Stimulated activated CD8-positive, alpha-beta memory T cell treated with anti-CD3 and anti-CD28 coated beads, Interleukin-15, amount 100 ng/mL, for 24 hours (primary cell): ENCODE measurements at regions not wholly inside any gene's neighbourhood (a gene's known extent, or its start where the extent isn't known, plus 50 kb on each side); places are given as distances from the start of the nearest gene placed in this dataset.
"Not testable (repeated sequence)": the region's sequence is repeated elsewhere in the genome, so short reads cannot be mapped to it uniquely, and the experiment has no call there.

Experiments used
- DNase-seq: peaks from one replicate; pipeline ENCODE4 v3.0.0-alpha.2; 2020; ENCODE audit warnings: low read depth

DNA sequence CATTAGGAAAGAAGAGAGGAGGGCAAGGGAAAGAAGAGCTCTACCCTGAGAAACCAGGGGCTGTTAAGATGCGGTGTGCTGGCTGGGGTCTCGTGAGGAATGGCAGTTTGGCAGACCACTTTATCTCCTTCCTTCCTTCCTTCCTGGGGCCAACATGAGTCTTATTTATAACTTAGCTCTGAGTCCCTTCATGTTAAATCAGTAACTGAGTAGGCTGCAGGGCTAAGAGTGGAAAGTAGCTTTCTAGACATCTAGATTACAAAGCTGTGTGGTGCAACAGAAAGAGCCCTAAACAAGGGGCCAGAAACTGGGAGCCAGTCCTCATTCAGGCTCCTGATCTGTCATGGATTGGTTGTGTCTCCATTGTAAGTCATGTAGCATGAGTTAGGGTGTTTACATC lies 135.4 kb upstream of the DUSP10 start:
- DNase-seq: no peak

DNA sequence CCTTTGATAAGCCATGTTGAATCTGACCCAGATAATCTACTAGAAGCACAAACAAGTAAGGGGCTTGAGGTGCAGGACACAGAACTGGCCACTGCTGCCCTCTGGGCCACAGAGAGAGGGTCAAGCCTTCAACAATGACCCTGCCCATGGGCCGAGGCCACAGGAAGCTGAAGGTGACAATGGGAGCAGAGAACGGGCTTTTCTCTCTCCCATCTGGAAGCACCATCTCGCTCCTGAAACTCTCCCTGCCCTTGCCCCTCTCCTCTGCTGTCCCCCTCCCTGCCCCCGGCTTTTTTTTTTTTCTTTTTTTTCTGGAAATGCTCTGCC lies 133.1 kb upstream of the DUSP10 start:
- DNase-seq: no peak

DNA sequence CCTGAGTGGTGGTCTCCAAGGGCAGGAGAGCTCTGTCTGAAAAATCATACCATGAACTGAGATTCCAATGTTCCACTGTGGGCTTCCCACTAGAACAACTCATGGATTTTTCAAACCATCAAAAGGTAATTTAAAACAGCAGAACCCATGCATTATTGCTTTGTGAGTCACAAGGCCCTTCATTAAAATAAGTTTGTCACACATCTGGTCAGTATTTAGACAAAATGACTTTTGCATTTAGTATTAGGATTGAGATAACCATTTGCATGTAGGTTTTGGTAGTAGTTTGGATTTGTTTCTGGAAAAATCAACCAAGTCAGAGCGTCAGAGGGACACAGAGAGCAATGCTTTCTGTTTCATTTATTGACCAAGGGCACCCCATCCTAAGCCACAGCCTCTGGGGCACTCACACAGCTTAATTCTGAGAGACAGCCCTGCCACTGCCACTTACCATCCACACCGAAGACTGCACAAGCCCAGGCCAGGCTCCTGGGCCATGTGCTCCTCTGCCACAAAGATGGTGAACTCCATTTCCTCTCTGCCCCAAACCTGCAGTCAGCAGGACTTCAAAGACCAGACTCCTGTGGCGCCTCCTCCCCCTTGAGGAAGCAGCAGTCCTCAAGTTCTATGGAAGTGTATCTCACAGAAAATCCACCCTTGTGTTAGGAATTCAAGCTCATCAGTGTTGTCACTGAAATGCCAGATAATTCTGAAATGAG lies 132.6 kb upstream of the DUSP10 start:
- DNase-seq: no peak

DNA sequence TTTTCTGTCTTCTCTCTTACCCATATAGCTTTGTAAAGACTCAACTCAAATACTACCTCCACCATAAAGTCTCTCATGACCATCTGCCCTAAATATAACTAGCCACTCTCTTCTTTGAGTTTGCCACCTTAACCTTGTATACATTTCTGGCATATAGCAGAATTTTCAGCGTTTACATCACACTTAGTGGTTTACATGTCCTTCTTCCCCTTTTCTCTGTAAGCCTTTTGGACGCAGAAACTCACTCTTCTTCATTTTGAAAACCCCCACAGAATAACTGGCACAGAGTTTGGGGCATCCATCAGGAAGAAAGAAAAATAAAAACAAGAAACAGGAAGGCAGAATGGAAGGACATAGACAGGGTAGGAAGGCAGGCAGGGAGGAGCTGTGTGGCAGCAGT lies 131.8 kb upstream of the DUSP10 start:
- no peak for DNase-seq

DNA sequence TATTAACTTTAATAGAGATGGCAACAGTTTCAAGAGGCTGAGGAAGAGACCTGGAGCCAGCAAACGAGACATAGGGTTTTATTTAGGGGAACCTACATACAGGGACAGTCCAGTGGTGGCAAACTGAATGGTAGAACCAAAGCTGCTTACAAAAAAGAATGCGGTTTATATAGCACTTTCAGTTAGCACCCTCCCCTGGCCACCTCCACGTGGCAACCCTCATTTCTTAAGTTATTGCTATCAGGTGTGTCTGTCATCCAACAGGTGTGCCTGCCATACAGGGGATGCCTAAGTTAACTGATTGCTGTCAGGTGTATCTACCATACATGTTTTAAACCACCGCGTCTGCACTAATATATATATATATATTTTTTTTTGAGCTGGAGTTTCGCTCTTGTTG lies 129.2 kb upstream of the DUSP10 start:
- no peak for DNase-seq

DNA sequence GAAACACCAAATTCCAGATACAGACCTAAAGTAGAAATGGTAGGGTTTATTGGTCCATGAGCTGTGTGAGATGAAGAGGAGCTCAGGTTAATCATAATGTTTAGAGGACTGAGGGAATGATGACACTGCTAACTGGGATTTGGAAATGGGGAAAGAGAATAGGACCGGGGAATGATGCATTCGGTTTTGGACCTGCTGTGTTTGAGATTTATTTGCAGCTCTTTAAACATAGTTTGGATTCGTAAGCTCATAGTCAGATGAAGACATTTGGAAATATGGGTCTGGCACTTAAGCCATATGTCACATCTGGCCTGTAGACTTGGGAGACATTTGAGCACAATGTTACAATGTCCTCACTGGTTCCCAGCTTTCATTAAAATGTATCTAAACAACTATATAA lies 127.9 kb upstream of the DUSP10 start:
- no peak for DNase-seq

DNA sequence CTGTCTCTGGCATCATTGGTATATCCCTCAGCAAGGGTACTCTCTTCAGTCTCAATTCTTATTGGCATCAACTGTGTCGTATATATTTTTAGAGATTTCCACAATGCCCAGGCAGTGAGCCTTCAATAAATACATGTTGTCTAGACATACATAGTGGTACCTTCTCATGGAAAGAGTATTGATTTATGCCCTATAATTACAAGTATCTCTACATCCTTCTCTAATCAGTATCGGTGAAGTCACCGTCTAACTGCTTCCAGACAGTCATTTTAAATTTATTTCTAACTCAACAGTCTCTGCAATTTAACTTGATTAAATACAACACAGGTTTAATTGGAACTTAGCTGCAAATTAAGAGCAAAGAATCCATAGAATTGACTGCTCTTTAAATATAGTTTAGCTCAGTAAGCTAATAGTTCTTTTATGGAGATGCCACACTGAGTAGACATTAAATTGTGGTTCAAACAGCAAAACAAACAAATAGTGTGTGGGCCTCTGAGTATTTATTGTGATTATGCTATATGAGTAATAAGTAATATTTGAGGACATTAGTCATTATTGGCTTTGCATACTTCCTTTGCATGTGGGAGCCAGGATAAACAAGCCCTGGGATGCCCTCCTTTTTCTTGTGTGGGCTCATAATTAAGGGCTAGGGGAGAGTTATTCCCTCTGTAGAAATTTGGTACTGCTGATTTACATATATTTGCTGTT lies 126.9 kb upstream of the DUSP10 start:
- DNase-seq: no peak

DNA sequence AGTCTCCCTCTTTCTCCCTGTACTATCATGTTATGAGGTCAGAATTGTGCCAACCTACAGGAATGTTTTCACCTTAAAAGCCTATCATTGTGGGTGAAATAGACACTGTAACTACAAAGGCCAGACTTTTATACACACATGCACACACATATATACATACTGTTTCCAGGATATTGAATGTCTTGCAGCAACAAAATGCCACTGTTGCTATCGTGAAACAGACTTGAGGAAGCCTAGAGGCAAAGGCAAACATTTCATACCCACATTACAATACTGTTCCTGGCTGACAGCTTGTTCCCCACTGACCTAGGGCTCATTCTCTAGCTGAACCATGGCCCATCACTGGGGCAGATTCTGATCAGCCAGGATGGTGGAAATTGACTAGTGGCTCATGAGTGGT lies 125.1 kb upstream of the DUSP10 start:
- DNase-seq: no peak

DNA sequence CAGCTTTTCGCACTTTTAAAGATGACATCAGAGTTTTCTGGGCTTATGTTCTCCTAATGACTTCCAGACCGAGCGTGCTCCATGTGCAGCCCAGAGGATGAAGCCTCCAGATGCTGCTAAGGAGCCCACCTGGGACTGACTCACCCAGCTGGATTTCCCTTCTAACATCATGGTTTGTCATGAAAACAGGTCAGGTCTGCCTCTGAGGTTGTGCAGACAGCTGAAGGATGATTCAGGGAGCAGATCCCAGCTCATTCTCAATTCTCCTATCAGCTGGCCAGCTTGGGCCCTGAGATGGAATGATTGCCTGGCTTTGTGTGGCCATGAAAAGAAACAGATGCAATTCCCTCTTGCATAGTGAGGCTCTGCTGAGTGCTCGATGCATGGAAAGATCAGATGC lies 123.9 kb upstream of the DUSP10 start:
- DNase-seq: no peak

DNA sequence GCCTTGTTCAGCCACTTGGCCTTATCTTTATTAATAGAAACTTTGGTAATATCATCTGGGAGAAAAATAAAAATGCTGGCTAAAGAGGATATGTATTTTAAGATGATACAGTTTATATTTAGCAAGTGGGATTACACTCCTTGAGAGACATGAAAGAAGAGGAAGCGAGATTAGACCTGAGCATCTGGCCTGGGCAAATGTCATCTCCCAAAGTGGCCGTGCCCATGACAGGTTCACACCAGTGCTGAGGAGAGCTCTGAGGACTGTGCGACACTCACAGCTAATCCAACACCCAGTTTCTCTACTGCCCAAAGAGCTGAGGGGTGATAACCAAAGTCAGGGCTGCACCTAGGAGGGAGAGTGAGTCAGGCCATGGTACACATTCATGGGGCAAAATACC lies 121.7 kb upstream of the DUSP10 start:
- DNase-seq: no peak

DNA sequence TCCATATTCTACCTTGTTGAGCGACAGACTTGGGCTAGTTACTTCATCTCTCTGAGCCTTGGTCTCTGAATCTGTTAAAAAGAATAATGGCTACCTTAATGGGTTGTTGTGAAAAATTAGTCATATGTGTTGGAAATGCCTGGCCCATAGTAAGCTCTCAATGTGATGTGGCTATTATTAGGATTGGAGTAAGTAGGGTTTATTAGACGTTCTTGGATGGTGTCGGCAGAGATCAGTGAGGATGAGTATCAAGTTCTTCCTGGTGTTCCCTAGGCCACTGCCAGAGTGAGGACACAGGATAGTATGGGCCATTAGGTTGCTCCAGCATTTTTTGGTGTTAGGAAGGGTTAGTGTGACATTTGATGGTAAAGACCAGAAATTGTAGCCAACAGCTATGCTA lies 121.1 kb upstream of the DUSP10 start:
- DNase-seq: no peak

DNA sequence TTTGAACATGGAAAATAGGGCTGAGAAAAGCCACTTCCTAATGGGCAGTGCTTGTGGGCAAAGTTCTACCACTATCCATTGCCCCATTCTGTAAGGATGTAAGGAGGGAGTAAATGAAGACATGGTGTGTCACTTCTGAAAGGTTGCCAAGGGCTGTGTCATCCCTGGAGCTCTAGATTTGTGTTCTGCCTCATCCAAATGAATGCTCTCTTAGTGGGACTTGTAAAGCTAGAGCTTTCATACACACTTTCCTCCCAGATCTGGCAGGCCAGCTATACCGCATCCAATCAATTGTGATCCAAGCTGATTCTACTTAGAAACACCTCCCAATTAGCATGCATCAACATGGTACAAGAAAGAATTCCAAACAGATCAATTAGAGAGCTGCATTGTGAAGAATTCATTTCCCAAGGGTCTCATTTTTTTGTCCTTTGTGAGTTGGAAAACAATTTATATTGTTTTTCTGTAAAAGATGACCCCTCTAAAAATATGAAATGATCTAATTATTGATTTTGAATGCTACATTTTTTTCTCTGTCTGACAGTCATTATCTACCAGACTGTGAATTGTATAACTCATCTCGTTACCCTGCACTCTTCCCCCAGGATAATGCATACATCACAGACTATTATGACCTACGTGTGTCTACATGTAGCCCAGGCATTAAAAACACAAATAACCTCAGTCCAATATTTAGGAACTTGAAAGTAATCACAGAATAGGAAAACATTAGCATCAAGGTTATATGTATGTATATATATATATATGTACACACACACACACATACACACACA lies 117.1 kb upstream of the DUSP10 start:
- no peak for DNase-seq

DNA sequence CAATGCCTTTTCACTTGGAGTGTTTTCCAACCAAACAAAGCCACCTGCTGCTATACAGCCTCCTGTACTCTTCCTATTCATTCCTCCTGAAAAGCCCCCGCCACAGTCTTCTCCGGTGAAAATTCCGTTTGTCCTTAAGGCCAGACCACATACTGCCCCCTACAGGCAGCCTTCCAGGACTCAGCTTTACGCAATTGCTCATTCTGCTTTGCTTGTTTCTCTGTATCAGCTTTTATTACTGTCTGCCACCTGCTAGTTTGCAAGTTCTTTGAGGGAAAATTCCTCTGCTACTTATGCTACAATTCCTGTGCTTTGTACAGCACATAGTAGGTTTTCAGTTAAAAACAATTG lies 115.2 kb upstream of the DUSP10 start:
- not testable (repeated sequence) for DNase-seq

DNA sequence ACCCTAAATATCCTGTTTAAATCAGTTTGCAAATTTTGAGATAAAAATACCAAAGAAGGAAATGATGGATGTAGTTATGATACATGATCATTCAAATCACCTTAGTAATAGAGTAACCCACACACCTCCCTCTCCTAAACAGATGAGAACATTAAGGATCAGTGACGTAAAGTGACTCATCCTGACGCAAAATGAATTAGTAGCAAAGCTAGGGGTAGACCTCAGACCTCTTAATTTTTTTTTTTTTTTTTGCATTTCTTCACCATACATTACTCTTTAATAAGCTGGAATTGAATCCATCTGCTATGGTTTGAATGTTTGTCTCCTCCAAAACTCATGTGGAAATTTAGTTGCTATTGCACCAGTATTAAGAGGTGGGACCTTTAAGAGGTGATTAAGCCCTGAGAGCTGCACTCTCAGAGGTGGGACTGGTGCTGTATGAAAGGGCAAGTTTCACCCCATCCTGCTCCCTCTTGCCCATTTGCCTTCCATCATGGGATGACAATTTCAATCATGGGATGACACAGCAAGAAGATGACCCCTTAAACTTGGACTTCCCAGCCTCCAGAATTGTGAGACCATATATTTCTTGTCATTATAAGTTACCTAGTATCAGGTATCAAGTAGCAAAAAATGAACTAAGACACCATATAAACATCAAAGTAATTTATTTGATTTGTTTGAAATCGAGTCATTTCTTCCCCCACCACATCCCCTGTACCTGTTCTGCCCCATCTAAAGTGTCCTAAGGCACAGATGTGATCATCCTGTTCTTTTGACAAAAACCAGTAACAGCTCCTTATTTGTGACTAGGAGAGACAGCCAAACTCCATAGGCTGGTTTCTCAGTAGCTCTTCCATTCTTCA lies 114.6 kb upstream of the DUSP10 start:
- DNase-seq: no peak

DNA sequence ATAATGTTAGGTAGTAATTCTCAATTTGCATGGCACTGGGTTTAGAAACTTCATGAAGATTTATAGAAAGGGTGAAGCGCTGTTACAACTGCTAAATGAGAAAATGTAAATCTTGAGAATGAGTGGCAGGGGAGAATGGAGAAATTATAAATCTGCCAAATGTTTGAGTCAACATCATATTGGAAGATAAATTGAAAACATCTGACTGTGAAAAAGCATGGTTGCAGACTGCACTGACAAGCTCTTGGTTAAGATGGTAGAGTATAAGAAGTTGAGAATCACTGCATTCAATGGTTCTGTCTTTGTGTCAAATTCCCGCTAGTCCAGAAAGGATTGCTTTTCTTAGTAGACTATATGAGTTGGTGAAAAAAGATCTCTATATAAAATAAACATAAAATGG lies 113.3 kb upstream of the DUSP10 start:
- DNase-seq: no peak

DNA sequence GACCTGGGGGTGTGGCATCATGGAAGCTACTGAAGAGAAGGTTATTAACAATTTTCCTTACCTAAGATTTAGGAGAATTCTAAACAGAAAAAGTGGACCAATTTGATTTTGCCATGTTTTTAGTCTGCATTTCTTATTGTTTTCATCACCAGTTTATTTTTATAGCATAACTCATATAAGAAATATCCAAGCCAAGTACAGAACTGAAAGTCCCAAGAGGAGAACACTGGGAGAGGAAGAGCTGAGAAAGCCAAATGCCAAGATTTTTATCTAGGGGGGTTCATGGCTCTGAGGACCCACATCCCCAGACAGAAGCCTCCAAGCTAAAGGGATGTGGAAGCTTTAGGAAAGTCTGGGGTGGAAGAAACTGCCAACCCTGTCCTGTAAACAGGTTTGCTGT lies 109.4 kb upstream of the DUSP10 start:
- no peak for DNase-seq

DNA sequence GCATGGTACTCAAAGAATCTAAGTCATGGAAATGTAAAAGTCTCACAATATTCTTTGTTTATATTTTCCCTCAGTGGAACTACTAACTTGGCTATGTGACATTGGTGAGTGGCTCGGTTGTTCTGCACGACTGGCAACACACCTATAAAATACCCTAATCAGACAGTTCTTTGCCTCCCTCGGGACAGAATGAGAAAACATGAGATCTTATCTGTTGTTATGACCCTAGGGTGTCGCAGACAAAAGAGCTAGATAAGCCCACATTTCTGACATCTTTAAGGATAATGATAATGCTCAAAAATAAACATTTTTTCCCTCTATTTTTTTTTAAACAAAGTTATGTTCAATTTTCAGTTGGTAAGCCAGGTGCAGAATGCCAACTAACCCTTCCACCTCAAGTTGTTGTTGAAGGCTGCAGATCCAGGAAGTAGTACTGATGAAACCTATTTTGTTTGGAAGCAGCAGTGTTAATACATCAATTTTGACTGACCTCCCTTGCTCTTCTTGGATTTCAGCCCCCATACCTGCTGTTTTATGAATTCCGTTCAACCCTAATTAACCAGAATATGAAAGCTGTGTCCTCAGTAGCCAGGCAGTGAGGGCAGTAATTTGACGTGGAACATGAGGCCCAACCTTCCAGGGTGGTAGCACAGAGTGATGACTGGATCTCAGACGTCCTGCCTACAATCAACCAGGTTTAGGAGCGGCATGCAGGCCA lies 108.7 kb upstream of the DUSP10 start:
- no peak for DNase-seq

DNA sequence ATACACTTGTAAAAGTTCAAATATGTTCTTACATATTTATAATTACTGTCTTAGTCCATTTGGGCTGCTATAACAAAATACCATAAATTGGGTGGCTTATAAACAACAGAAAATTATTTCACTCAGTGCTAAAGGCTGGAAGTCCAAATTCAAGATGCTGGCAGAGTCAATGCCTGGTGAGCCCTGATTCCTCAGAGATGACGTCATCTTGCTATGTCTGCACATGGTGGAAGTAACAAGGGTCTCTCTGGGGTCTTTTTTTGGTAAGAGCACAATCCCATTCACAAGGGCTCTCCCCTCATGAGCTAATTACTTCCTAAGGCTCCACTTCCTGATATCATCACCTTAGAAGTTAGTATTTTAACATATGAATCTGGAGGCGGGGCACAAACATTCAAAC lies 108.0 kb upstream of the DUSP10 start:
- no peak for DNase-seq

DNA sequence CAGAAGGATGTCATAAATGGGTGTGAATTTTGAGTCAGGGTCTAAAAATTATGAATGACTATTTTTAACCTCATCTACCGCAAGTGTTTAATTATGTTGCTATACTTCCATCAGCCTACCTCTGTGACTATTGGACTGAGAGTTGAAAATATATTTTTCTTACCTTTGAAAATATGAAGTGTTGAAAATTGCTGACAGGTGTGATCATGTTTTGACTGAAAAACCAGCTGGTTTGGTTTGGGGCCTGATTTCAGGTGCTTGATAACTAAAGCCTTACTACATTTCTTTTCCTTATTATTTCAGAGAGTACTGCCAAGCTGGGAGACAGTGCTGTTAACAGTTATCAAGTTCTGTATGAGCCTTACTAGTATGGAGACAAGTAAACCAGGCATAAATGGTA lies 107.2 kb upstream of the DUSP10 start:
- DNase-seq: no peak

DNA sequence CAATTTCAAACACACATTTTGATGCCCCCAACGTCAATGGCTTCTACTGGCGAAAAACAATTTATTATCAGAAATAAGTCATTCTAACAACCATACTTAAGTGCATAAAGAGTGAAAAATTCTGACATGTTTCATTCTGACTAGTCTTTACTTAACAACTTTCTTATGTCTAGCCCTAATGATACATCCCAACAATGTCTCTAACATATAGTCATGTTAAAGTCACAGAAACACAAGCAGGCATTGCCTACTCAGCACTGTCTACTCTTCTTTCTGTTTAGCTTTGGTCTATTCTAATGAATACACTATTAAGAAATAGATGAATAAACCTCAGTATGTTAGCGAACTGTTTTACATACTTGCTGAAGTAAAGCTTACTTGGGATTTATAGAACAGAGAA lies 105.8 kb upstream of the DUSP10 start:
- no peak for DNase-seq

DNA sequence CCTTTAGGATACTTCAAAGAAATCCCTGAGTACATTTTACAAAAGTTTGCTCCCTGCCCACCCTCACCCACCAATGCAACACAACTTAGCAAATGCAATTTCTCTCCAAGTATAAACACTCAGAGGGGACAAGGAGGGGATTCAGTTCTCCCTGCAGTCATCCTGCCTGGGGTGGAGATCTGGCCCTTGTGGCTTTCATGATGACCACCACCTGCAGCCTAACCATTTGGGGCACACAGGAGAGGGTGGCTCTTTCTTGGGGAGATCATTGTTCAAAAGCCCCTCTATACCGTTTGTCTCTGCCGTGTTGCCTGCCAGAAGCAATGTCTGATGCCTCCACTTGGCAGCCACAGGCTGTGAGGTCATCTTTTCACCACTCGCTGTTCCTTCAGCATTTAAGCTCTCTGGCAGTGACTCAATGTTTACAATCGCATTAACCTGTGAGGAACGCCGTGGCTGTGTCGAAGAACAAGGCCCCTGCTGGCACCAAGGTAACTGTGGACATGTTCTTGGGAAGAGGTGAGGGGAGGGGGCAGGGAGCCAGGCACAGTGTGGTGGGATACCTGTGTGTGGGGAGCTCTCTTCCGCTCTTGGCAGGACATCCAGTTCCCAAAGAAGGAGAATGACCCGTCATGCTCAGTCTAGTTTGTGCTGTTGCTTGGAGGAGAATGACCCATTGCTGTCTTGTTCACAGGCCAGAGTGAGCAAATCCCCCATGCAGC lies 103.9 kb upstream of the DUSP10 start:
- no peak for DNase-seq
